ENCODE measurements at regions not wholly inside any gene's neighbourhood (a gene's known extent, or its start where the extent isn't known, plus 50 kb on each side); places are given as distances from the start of the nearest gene placed in this dataset. TPM values are rescaled to one million over a fixed set of nuclear protein-coding genes. Genes with fewer than 3 reads are reported as not detected.
"Not testable (repeated sequence)": the region's sequence is repeated elsewhere in the genome, so short reads cannot be mapped to it uniquely, and the experiment has no call there.

GRCh38 chr6:71204741-71205140, 83.9 kb upstream of the OGFRL1 start:
- DNase-seq: no peak

- DNase-seq: no peak
Measured at GRCh38 chr6:71205336-71205956, 83.2 kb upstream of the OGFRL1 start.

GRCh38 chr6:71206089-71206488, 82.5 kb upstream of the OGFRL1 start:
- no peak for DNase-seq

GRCh38 chr6:71209206-71209605, 79.4 kb upstream of the OGFRL1 start:
- DNase-seq: no peak

GRCh38 chr6:71209626-71210025, 79.0 kb upstream of the OGFRL1 start:
- no peak for DNase-seq

GRCh38 chr6:71211799-71212198, 76.8 kb upstream of the OGFRL1 start:
- DNase-seq: no peak

GRCh38 chr6:71220466-71220865, 68.1 kb upstream of the OGFRL1 start:
- DNase-seq: no peak

GRCh38 chr6:71222671-71223070, 65.9 kb upstream of the OGFRL1 start:
- no peak for DNase-seq

- no peak for DNase-seq
Measured at GRCh38 chr6:71224011-71224410, 64.6 kb upstream of the OGFRL1 start.

- DNase-seq: no peak
Measured at GRCh38 chr6:71226151-71226550, 62.5 kb upstream of the OGFRL1 start.

- DNase-seq: no peak
Measured at GRCh38 chr6:71228461-71229041, 60.1 kb upstream of the OGFRL1 start.

GRCh38 chr6:71229477-71229876, 59.1 kb upstream of the OGFRL1 start:
- DNase-seq: no peak

GRCh38 chr6:71232890-71233289, 55.7 kb upstream of the OGFRL1 start:
- not testable (repeated sequence) for DNase-seq

- no peak for DNase-seq
Measured at GRCh38 chr6:71236926-71237434, 51.6 kb upstream of the OGFRL1 start.

GRCh38 chr6:71238351-71238750, 50.3 kb upstream of the OGFRL1 start:
- no peak for DNase-seq

Small RNA genes in the stretch of these regions (small RNA-seq; reads per million reads assigned to genes)
- gene RF00012 (ENCODE audit: low replicate concordance) (not detected), gene RNU6-411P (ENCODE audit: low replicate concordance) (not detected)

Measured in tongue (tissue), 2 donors.